ENCODE measurements at regions not wholly inside any gene's neighbourhood (a gene's known extent, or its start where the extent isn't known, plus 50 kb on each side); places are given as distances from the start of the nearest gene placed in this dataset.

DNA sequence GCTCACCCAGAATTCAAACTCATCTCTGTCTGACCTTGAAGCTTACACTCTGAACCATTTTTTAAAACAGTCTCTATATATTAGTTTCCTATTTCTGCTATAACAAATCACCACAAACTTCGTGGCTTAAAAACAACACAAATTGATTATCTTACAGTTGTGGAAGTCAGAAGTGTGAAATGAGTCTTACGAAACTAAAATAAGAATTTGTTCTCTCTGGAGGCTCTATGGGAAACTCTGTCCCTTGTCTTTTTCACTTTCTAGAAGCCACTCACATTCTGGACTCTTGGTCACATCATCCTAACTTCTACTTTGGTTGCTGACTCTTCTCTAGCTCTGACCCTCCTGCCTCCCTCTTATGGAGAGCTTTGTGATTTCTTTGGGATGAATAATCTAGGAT is 429.3 kb upstream of the THBS1 start:
- H3K4me1 ChIP-seq (ENCODE audit: insufficient read depth, low read length), result peaks cover 4% of the 10 kb centered on the region; the same call in 1 of the 2 replicates
- H3K9ac ChIP-seq (ENCODE audit: low read depth, low read length), result no peak overlapping the region
- H3K36me3 ChIP-seq (ENCODE audit: insufficient read depth, low read length), result no peaks in the 10 kb centered on the region
- H3K9me3 ChIP-seq (ENCODE audit: control insufficient read depth, insufficient read depth, low read length), result no peaks in the 10 kb centered on the region

DNA sequence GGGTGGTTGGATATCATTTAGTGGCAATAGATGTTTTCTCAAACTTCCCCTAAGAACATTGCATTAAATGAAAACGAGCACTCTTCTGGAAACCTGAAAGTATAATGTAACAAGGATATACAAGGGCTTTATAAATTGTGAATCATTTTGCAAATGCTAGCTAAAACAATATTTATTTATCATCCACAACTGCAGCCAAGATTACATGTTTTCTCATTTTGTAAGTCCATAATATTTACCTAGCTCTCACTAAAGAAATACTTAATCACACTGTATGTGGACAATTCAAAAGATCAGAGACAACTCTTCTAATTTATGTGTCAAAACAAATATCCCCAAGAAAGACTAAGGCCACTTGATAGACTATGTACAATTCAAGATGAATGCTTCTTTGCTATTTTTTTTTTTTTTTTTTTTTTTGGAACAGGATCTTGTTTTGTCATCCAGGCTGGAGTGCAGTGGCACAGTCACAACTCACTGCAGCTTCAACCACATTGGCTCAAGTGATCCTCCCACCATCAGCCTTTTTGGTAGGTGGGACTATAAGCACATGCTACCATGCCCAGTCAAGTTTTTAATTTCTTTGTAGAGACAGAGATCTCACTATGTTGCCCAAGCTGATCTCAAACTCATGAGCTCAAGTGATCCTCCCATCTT is 427.7 kb upstream of the THBS1 start:
- Histone ChIP-seq H3K4me1 (ENCODE audit: insufficient read depth, low read length) (peaks cover 4% of the 10 kb centered on the region; the same call in 1 of the 2 replicates), H3K9ac (ENCODE audit: low read depth, low read length) (no peak overlapping the region), H3K9me3 (ENCODE audit: control insufficient read depth, insufficient read depth, low read length) (no peaks in the 10 kb centered on the region), H3K36me3 (ENCODE audit: insufficient read depth, low read length) (no peaks in the 10 kb centered on the region)

DNA sequence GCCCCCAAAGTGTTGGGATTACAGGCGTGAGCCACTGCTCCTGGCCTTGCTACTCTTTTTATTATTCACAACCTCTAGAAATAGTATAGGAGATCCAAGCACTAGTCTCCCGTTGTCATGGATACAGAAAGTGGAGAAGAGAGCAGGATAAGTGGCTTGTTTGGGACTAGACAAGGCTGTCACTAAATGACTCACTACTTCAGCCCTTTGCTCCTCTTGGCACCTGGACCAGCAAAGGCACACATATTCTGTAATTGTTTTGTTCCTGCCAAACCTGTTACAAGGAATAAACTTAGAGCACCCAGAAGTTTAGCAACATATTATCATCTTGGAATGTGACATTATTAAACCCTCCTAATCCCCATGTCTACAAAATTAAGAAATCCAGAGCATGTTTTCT is 427.2 kb upstream of the THBS1 start:
- H3K4me1 ChIP-seq (ENCODE audit: insufficient read depth, low read length), result peaks cover 4% of the 10 kb centered on the region; the same call in 1 of the 2 replicates
- no peaks in the 10 kb centered on the region for H3K36me3 ChIP-seq (ENCODE audit: insufficient read depth, low read length)
- H3K9ac ChIP-seq (ENCODE audit: low read depth, low read length), result no peak overlapping the region
- H3K9me3 ChIP-seq (ENCODE audit: control insufficient read depth, insufficient read depth, low read length), result no peaks in the 10 kb centered on the region

DNA sequence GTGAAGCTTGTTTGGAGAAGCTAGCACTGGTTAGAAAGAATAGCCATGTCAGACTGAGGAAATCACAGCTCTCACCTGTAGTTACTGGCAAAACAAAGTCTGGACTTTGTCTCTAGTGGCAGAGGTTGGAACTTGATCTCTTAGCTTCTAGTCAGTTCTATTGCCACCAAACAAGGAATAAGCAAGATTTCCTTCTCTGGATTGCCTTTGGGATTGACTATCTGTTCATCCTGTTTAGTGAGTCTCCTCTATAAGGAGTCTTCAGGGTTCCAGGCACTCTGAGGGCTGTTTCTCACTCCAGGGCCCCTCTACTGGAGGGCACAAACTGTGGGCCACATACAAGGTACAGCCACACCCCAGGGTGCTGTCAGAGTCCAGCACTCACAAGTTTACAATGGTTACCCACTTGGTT is 426.6 kb upstream of the THBS1 start:
- H3K9ac ChIP-seq (ENCODE audit: low read depth, low read length), result no peak overlapping the region
- no peaks in the 10 kb centered on the region for H3K36me3 ChIP-seq (ENCODE audit: insufficient read depth, low read length)
- peaks cover 4% of the 10 kb centered on the region; the same call in 1 of the 2 replicates for H3K4me1 ChIP-seq (ENCODE audit: insufficient read depth, low read length)
- H3K9me3 ChIP-seq (ENCODE audit: control insufficient read depth, insufficient read depth, low read length), result no peaks in the 10 kb centered on the region

DNA sequence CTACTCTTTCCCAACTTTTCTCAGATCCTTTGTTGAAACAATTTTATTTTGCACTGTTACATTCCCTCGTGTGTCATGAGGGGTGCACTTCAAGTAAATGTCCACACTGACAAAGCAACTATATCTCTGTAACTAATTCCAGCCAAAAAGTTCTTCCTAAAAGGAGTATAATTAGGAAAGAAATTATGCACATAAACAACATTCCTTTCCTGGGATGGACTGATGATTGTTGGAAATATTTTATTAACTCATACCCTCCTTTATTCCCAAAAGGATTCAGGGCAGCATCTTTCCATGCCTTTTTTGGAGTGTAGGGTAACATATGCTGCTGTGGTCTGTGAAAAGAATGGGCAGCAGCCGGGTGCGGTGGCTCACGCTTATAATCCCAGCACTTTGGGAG is 426.1 kb upstream of the THBS1 start:
- Histone ChIP-seq H3K4me1 (ENCODE audit: insufficient read depth, low read length) (peaks cover 4% of the 10 kb centered on the region; the same call in 1 of the 2 replicates), H3K9ac (ENCODE audit: low read depth, low read length) (no peak overlapping the region), H3K9me3 (ENCODE audit: control insufficient read depth, insufficient read depth, low read length) (no peaks in the 10 kb centered on the region), H3K36me3 (ENCODE audit: insufficient read depth, low read length) (no peaks in the 10 kb centered on the region)

DNA sequence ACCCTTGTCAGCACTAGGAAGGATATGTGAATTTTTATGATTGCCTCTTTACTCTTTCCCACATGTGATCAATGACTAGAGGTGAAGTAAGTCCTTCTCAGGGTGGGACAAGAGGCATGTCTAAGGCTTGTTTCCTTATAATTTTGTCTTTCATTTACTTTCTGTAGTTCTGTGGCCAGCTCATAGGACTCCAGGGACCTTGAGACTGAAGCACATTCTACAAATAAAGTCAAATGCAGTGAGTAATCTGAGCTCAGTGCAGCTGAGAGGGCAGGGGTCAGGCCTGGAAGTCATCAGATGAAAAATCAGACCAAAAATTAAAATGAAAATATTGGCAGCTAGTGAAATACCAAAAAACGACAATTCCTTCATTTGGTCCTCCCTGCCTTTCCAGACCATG is 424.7 kb upstream of the THBS1 start:
- H3K36me3 ChIP-seq (ENCODE audit: insufficient read depth, low read length), result no peaks in the 10 kb centered on the region

DNA sequence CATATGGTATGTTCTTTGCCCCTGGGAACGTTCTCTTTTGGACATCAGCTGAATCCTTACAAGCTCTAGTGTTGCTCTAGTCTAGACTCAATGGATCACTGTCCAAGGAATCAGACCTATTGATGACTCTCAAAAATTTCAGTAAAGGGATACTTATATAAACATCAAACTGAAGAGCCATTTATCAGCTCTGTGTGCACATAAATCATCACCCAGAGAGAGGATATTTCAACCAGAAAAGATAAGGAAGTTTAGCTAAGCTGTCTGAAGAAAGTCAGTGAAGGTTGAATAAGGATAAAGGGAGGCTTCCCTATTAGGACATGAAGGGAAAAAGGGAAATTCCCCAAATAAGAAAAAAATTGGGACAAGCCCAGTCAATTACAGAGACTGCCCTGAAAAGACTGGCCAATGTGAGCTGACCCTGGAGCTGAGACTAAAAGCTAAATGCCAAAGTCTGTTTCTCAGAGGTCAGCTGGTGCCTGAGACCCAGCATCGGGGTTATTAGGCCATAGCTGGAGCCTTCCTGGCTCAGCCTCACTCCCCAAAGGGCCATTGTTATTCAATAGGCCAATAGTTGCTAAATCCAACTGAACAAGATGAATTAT is 424.1 kb upstream of the THBS1 start:
- Histone ChIP-seq H3K9ac (ENCODE audit: low read depth, low read length) (no peak overlapping the region), H3K4me1 (ENCODE audit: insufficient read depth, low read length) (peaks cover 2% of the 10 kb centered on the region; the same call in 1 of the 2 replicates), H3K36me3 (ENCODE audit: insufficient read depth, low read length) (no peaks in the 10 kb centered on the region), H3K9me3 (ENCODE audit: control insufficient read depth, insufficient read depth, low read length) (no peaks in the 10 kb centered on the region)

More for the DNA sequence above, 424.7 kb upstream of the THBS1 start:
- Histone ChIP-seq H3K9ac (ENCODE audit: low read depth, low read length) (no peak overlapping the region), H3K9me3 (ENCODE audit: control insufficient read depth, insufficient read depth, low read length) (no peaks in the 10 kb centered on the region), H3K4me1 (ENCODE audit: insufficient read depth, low read length) (peaks cover 4% of the 10 kb centered on the region; the same call in 1 of the 2 replicates)

DNA sequence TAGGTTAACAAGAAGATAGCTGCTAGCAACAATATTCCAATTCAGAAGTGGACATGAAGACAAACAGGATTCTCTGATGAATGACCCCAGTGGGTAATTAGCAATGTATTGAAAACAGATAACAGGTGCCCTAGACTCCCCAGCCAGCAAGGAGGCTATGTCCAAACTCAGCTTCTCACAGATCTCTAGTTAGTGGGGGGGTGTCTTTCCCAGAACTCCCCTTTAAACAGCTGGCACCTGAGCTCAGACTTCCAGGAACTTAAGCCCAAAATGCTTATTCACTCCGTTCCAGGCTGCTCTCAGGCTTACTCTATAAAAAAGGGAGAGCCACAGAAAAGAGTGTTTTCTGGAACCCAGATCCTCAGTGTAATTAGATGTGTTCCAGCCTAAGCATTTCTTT is 423.0 kb upstream of the THBS1 start:
- no peaks in the 10 kb centered on the region for H3K36me3 ChIP-seq (ENCODE audit: insufficient read depth, low read length)
- H3K9ac ChIP-seq (ENCODE audit: low read depth, low read length), result no peak overlapping the region
- H3K9me3 ChIP-seq (ENCODE audit: control insufficient read depth, insufficient read depth, low read length), result no peaks in the 10 kb centered on the region
- H3K4me1 ChIP-seq (ENCODE audit: insufficient read depth, low read length), result no peaks in the 10 kb centered on the region

DNA sequence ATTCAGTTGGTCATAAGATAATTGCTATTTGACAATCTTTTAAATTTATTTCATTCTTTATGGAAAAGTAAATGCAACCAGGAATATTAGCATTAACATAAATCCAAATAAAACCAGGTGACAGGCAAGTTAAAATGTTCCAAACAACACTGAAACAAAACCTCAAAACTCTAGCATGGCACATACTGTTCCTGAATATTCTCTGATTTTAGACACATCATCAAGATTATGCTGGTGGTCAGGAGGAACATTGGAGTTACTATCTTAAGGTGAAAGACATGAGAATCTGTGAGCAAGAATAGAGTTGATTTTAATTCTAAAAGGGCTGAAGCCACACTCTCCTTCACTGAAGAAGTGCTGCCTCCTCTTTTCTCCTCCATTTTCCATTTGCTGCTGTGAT is 421.0 kb upstream of the THBS1 start:
- Histone ChIP-seq H3K9me3 (ENCODE audit: control insufficient read depth, insufficient read depth, low read length) (no peaks in the 10 kb centered on the region; the same call in 1 of the 2 replicates), H3K9ac (ENCODE audit: low read depth, low read length) (no peak overlapping the region), H3K36me3 (ENCODE audit: insufficient read depth, low read length) (no peaks in the 10 kb centered on the region), H3K4me1 (ENCODE audit: insufficient read depth, low read length) (no peaks in the 10 kb centered on the region)

DNA sequence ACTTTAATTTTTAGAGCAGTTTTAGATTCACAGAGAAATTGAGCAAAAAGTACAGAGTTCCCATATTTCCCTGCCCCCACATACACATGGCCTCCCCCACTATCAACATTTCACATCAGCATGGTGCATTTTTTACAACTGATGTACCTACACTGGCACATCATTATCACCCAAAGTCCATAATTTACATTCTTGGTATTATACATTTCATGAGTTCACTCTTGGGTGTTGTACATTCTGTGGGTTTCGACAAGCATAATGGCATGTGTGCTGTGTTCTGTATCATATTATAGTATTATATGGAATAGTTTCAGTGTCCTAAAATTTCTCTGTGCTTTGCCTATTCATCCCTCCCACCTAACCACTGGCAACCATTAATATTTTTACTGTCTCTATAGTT is 419.8 kb upstream of the THBS1 start:
- no peaks in the 10 kb centered on the region for H3K36me3 ChIP-seq (ENCODE audit: insufficient read depth, low read length)
- H3K9me3 ChIP-seq (ENCODE audit: control insufficient read depth, insufficient read depth, low read length), result no peaks in the 10 kb centered on the region; the same call in 1 of the 2 replicates

DNA sequence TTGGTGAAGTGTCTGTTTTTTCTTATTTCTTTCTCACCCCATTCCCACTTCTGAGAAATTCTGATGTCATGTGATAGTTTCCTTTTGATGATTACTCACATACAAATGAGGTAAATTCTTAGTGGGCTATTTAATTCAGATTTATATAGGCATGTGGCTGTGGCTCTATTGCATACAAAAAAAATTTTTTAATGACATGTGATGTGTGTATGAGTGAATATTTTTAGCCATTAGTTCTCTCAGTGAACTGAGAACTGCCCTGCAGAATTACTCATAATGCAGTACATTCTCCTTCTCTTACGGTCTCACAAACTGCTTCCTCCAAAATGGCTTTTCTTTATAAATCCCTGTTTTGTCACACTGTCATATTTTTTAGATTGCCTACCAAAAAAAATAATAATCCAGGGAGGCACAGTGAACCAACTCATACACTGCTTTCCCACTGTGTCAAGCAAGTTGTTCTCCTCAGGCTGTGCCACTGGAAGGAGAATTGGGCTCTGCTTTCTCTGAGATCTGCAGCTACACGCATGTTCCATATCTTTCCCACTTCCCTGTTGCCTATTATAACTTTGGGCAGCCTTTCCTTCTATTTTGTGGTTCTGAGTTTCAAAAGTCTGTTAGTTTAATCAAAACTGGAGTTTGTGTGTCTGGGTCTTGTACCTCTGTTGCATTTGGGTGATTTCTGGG is 415.7 kb upstream of the THBS1 start:
- no peaks in the 10 kb centered on the region for H3K36me3 ChIP-seq (ENCODE audit: insufficient read depth, low read length)
- no peaks in the 10 kb centered on the region; the same call in 1 of the 2 replicates for H3K9me3 ChIP-seq (ENCODE audit: control insufficient read depth, insufficient read depth, low read length)
- H3K4me1 ChIP-seq (ENCODE audit: insufficient read depth, low read length), result peaks cover 6% of the 10 kb centered on the region
- H3K9ac ChIP-seq (ENCODE audit: low read depth, low read length), result no peak overlapping the region

More for the DNA sequence above, 419.8 kb upstream of the THBS1 start:
- no peaks in the 10 kb centered on the region for H3K4me1 ChIP-seq (ENCODE audit: insufficient read depth, low read length)
- no peak overlapping the region for H3K9ac ChIP-seq (ENCODE audit: low read depth, low read length)

DNA sequence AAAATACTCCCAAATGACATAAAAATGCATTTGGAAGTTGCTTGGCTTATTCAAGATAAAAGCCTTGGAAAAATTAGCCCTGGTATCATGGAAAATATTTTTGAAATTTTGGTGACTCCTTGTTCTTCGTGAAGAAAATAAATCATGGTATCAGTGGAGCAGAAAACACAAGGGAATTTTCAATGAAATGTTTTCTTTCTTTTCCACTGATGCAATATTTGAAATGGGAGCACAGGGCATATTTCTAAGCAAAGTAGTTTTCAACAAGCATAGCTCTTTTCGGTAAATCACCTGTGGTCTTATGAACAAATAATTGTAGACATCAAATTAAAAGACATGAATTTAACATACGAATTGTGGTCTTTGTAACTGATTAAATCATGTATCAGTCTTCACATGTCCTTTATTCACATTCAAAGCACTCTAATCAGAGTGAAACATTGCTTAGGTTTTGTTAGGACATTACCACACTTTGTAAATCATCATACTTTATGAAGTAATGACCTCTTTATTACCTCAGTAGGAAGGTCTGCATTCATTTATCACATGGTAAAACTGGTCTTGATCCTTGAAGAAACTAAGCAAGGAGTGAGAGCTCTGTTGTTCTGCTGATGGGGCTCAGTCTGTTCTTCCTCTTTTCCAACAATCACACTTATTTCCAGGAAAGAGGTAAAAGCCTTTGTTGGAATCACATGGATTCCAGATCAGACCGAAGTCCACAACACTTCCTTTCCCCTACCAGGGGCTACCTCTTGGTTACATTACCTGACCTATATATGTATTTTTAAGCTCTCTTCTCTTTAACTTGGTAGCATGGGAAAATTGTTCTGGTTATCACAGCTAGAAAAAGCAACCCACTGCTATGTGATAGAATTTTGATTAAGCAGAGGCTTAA is 413.5 kb upstream of the THBS1 start:
- Histone ChIP-seq H3K4me1 (ENCODE audit: insufficient read depth, low read length) (peaks cover 16% of the 10 kb centered on the region), H3K9ac (ENCODE audit: low read depth, low read length) (no peak overlapping the region), H3K9me3 (ENCODE audit: control insufficient read depth, insufficient read depth, low read length) (no peaks in the 10 kb centered on the region; the same call in 1 of the 2 replicates), H3K36me3 (ENCODE audit: insufficient read depth, low read length) (no peaks in the 10 kb centered on the region)

DNA sequence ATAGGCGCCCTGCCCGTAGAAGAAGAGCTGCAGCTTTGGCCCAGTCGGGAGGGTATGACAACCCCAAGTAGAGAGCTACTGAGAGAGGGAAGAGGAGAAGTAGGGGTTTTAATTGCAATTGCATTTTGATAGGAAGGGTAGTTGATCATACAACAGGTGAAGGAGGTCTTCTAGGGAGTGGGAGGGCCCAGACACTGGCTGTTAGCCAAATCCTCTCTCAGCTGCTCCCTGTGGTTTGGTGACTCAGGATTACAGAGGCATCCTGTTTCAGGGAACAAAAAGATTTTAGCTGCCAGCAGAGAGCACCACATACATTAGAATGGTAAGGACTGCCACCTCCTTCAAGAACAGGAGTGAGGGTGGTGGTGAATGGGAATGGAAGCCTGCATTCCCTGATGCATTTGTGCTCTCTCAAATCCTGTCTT is 408.9 kb upstream of the THBS1 start:
- no peak overlapping the region; the same call in 1 of the 2 replicates for H3K9ac ChIP-seq (ENCODE audit: low read depth, low read length)
- H3K9me3 ChIP-seq (ENCODE audit: control insufficient read depth, insufficient read depth, low read length), result no peaks in the 10 kb centered on the region

More for the DNA sequence above, 408.9 kb upstream of the THBS1 start:
- Histone ChIP-seq H3K4me1 (ENCODE audit: insufficient read depth, low read length) (peaks cover 21% of the 10 kb centered on the region), H3K36me3 (ENCODE audit: insufficient read depth, low read length) (no peaks in the 10 kb centered on the region)

Measured in ES-I3 (cell line).